Stimulated activated CD8-positive, alpha-beta memory T cell treated with anti-CD3 and anti-CD28 coated beads, Interleukin-2, amount 100 ng/mL, for 48 hours (primary cell): ENCODE measurements at regions not wholly inside any gene's neighbourhood (a gene's known extent, or its start where the extent isn't known, plus 50 kb on each side); places are given as distances from the start of the nearest gene placed in this dataset.
"Not testable (repeated sequence)": the region's sequence is repeated elsewhere in the genome, so short reads cannot be mapped to it uniquely, and the experiment has no call there.

Experiments used
- DNase-seq, 2 donors: peaks; one replicate each; pipeline ENCODE4 v3.0.0-alpha.2; 2020; ENCODE audit warnings: low read depth in 2 of 2

GRCh38 chr10:46202405-46202804 is 84.4 kb upstream of the ANTXRL start:
- DNase-seq: not testable (repeated sequence)

- not testable (repeated sequence) for DNase-seq
Measured at GRCh38 chr10:46204482-46205102, 82.2 kb upstream of the ANTXRL start.

GRCh38 chr10:46210427-46210826 is 76.4 kb upstream of the ANTXRL start:
- DNase-seq: not testable (repeated sequence)

- DNase-seq: no peak
Measured at GRCh38 chr10:46215426-46215825, 71.4 kb upstream of the ANTXRL start.

- DNase-seq: no peak
Measured at GRCh38 chr10:46216003-46216634, 70.7 kb upstream of the ANTXRL start.

GRCh38 chr10:46216836-46217751 is 69.7 kb upstream of the ANTXRL start:
- DNase-seq: no peak

GRCh38 chr10:46217752-46218453 is 68.9 kb upstream of the ANTXRL start:
- DNase-seq: no peak

- DNase-seq: no peak
Measured at GRCh38 chr10:46218921-46219320, 67.9 kb upstream of the ANTXRL start.

- not testable (repeated sequence) for DNase-seq
Measured at GRCh38 chr10:46219431-46219990, 67.3 kb upstream of the ANTXRL start.

- DNase-seq: no peak
Measured at GRCh38 chr10:46220187-46220586, 66.6 kb upstream of the ANTXRL start.

- DNase-seq: no peak
Measured at GRCh38 chr10:46220872-46221538, 65.8 kb upstream of the ANTXRL start.

- DNase-seq: no peak
Measured at GRCh38 chr10:46222364-46222935, 64.3 kb upstream of the ANTXRL start.

GRCh38 chr10:46223064-46223480 is 63.7 kb upstream of the ANTXRL start:
- peak in 1 of 2 donors; percentile 20 for DNase-seq

GRCh38 chr10:46223626-46224413 is 63.0 kb upstream of the ANTXRL start:
- no peak for DNase-seq

- no peak for DNase-seq
Measured at GRCh38 chr10:46224414-46224682, 62.4 kb upstream of the ANTXRL start.

GRCh38 chr10:46225597-46225996 is 61.2 kb upstream of the ANTXRL start:
- DNase-seq: no peak

GRCh38 chr10:46226232-46226631 is 60.6 kb upstream of the ANTXRL start:
- DNase-seq: no peak

GRCh38 chr10:46226900-46227558 is 59.8 kb upstream of the ANTXRL start:
- no peak for DNase-seq

GRCh38 chr10:46227571-46227935 is 59.2 kb upstream of the ANTXRL start:
- no peak for DNase-seq
